AG04450 (cell line): ENCODE measurements at regions not wholly inside any gene's neighbourhood (a gene's known extent, or its start where the extent isn't known, plus 50 kb on each side); places are given as distances from the start of the nearest gene placed in this dataset.

ENCODE experiments used
- CTCF ChIA-PET: fragments of 300-600, 350-600 bp; formaldehyde crosslinking; extraction: SDS; loops from one replicate; lab custom pipeline; 2022; ENCODE audit warnings: antibody characterized with exemption, inconsistent platforms; lab: Charles Lee
- POLR2A ChIA-PET: fragments of 350-600 bp; formaldehyde crosslinking; extraction: SDS; loops from one replicate; lab custom pipeline; 2021; ENCODE audit warnings: antibody characterized with exemption, inconsistent platforms; lab: Yijun Ruan, JAX
- DNase-seq: peaks from one replicate; pipeline ENCODE4 v3.0.0-alpha.2; 2011; ENCODE audit warnings: low read depth, low spot score
- H3K27ac ChIP-seq: one replicate; pipeline ENCODE4 v1.5.1; 2012; ENCODE audit warnings: low read depth, low read length, control low read depth
- H3K27me3 ChIP-seq: one replicate; pipeline ENCODE4 v1.6.0; 2012; ENCODE audit warnings: low read length; ENCODE audit not compliant: control insufficient read depth, insufficient read depth
- H3K4me3 ChIP-seq: 2 replicates; pipeline ENCODE4 v1.5.1; 2011; ENCODE audit warnings: mild to moderate bottlenecking, low read depth, low read length, control low read depth
- H3K9me3 ChIP-seq: 2 replicates; pipeline ENCODE4 v1.5.1; 2012; ENCODE audit warnings: low read length; ENCODE audit not compliant: control insufficient read depth, insufficient read depth
- TF ChIP-seq, protein P1 (sequence below): IDR thresholded peaks from 2 replicates; pipeline ENCODE4 v1.5.1; 2011; ENCODE audit warnings: low read depth, low read length, control low read depth, inconsistent platforms

DNA sequence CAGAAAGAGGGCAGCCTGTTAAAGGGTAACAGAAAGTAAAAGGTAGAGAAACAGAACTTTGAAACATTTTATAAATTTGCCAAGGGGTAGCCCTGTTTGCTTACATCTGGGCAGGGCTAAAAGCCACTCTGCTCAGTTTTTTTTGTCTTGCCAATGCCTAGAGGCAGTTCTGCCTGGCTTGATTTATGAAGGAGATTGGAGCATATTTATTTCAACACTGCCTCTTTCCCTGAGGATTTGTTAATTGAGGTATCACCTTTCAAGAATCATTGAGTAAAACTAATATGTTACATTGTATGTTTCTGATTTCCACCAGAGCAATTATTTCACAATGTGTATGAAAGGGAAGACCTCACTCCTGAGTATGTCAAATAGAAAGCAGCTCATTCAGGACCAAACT, 160.8 kb downstream of the GXYLT1 start:
- CTCF ChIA-PET: interaction anchor here (0.7 to 1.0 kb wide), 2 partner anchors 10 to 41 kb away, joined by 3 read pairs; no protein-coding TSS in a partner anchor
- H3K27ac ChIP-seq: no peak overlapping the region
- no peaks in the 10 kb centered on the region for H3K9me3 ChIP-seq
- POLR2A ChIA-PET: no interaction called here
- peaks cover 3% of the 10 kb centered on the region for H3K27me3 ChIP-seq
- TF ChIP-seq, protein P1, sequence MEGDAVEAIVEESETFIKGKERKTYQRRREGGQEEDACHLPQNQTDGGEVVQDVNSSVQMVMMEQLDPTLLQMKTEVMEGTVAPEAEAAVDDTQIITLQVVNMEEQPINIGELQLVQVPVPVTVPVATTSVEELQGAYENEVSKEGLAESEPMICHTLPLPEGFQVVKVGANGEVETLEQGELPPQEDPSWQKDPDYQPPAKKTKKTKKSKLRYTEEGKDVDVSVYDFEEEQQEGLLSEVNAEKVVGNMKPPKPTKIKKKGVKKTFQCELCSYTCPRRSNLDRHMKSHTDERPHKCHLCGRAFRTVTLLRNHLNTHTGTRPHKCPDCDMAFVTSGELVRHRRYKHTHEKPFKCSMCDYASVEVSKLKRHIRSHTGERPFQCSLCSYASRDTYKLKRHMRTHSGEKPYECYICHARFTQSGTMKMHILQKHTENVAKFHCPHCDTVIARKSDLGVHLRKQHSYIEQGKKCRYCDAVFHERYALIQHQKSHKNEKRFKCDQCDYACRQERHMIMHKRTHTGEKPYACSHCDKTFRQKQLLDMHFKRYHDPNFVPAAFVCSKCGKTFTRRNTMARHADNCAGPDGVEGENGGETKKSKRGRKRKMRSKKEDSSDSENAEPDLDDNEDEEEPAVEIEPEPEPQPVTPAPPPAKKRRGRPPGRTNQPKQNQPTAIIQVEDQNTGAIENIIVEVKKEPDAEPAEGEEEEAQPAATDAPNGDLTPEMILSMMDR: no peak
- no peak for DNase-seq
- no peak overlapping the region for H3K4me3 ChIP-seq

DNA sequence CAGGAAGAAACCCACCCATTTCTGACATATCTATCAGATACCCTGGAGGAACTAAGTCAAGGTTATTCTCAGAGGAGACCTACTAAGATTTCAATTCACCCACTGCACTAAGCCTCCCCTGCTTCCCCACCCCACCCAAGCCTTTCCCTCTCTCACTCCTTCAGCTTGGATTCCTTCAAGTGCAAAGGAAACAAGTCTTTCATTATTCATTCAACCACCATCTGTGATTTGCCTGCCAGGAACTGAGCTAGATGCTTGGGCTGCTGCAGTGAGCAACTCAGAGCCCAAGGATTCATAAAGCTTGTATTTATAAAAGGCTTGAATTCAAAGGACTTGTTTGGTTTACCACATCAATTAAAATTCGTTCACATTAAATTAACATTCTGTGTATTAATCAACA, 161.3 kb downstream of the GXYLT1 start:
- H3K9me3 ChIP-seq: no peaks in the 10 kb centered on the region
- H3K27me3 ChIP-seq: peaks cover 3% of the 10 kb centered on the region
- H3K27ac ChIP-seq: no peak overlapping the region
- DNase-seq: no peak
- TF ChIP-seq, protein P1: no peak
- CTCF ChIA-PET: interaction anchor here (0.7 to 1.0 kb wide), 2 partner anchors 11 to 41 kb away, joined by 3 read pairs; no protein-coding TSS in a partner anchor
- POLR2A ChIA-PET: no interaction called here
- H3K4me3 ChIP-seq: no peak overlapping the region

DNA sequence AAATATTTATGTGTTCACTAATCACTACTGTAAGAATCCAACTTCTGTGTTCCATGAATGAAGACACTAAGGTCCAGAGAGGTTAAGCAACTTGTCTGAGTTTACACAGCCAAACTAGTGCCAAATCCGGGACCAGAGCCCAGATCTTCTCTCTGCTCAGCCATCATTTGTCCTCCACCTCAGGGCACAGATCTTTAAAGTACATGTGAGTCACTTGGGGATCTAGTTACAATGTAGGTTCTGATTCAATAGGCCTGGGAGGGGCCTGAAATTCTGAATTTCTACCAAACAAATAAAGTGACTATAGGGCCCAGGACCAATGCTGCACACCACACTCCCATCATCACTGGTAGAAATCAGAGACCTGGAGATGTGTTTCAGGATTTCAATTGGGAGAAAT, 162.9 kb downstream of the GXYLT1 start:
- no peak overlapping the region for H3K27ac ChIP-seq
- ChIA-PET POLR2A (no interaction called here), CTCF (interaction anchor here (1.5 kb wide), 1 partner anchor 43 kb away, joined by 7 read pairs; no protein-coding TSS in a partner anchor)
- H3K4me3 ChIP-seq: no peak overlapping the region
- no peaks in the 10 kb centered on the region for H3K9me3 ChIP-seq
- DNase-seq: no peak
- TF ChIP-seq, protein P1: no peak
- peaks cover 3% of the 10 kb centered on the region for H3K27me3 ChIP-seq

DNA sequence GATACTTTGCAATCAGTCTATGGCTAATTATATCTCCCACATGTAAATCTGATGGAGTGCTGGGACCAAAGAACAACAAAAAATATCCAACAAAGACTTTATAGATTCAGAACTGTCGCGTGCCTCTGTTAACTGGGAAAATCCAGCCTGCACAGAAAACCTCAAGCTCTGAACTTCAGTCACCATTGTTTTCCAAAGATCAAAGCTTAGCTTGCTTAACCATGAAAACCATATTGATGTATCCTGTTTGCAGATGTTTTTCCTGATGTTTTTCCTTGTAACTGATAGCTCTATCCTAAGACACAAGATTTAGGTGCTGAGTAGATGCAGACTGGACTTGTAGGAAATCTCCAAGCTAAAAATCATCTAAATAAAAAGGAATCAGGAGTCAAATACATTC, 163.7 kb downstream of the GXYLT1 start:
- TF ChIP-seq, protein P1: no peak
- ChIA-PET POLR2A (no interaction called here), CTCF (interaction anchor here (0.5 to 1.5 kb wide), 2 partner anchors 43 to 150 kb away, joined by 3 to 7 read pairs; no protein-coding TSS in a partner anchor)
- no peak overlapping the region for H3K27ac ChIP-seq
- H3K9me3 ChIP-seq: no peaks in the 10 kb centered on the region
- no peak for DNase-seq
- peaks cover 3% of the 10 kb centered on the region for H3K27me3 ChIP-seq
- H3K4me3 ChIP-seq: no peak overlapping the region

DNA sequence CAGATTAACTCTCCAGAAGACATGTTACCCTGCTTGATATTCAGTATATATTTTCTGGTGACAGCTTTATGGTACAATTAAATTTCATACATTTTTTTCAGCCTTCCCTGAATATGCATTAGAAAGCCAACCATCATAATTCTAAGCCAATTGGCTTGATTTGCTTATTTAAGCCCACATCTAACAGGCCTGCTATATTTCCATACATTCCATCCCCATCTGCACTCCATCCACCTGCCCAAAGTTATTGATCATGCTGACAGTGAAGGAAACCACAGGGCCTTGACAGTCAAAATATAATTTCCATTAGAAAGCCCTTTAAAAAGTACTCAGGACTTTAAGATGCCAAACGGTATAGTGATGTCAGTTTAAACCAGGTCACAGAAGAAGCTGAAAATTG, 164.3 kb downstream of the GXYLT1 start:
- H3K4me3 ChIP-seq: no peak overlapping the region
- peaks cover 3% of the 10 kb centered on the region for H3K27me3 ChIP-seq
- TF ChIP-seq, protein P1: no peak
- no peak for DNase-seq
- CTCF ChIA-PET: interaction anchor here (1.5 kb wide), 1 partner anchor 44 kb away, joined by 7 read pairs; no protein-coding TSS in a partner anchor
- no peaks in the 10 kb centered on the region for H3K9me3 ChIP-seq
- H3K27ac ChIP-seq: no peak overlapping the region
- POLR2A ChIA-PET: no interaction called here
